ENCODE measurements at regions not wholly inside any gene's neighbourhood (a gene's known extent, or its start where the extent isn't known, plus 50 kb on each side); places are given as distances from the start of the nearest gene placed in this dataset.

- TF ChIP-seq GATA1 (IDR thresholded peaks at IDR 0.05; ENCODE audit: low read depth, low read length) (no peak), POLR2A (IDR thresholded peaks at IDR 0.05; ENCODE audit: low read length) (no peak)
- DNase-seq = no peak
These were observed 1179.7 kb upstream of the ADGRL3 start for GRCh38 chr4:60020389-60020788.

- DNase-seq = no peak
These were observed 1166.3 kb upstream of the ADGRL3 start for GRCh38 chr4:60033826-60034225.

GRCh38 chr4:60034361-60034760, 1165.8 kb upstream of the ADGRL3 start:
- no peak for DNase-seq
- TF ChIP-seq POLR2A (IDR thresholded peaks at IDR 0.05; ENCODE audit: low read length) (no peak), GATA1 (IDR thresholded peaks at IDR 0.05; ENCODE audit: low read depth, low read length) (no peak)

More at GRCh38 chr4:60033826-60034225, 1166.3 kb upstream of the ADGRL3 start:
- TF ChIP-seq POLR2A (IDR thresholded peaks at IDR 0.05; ENCODE audit: low read length) (no peak), GATA1 (IDR thresholded peaks at IDR 0.05; ENCODE audit: low read depth, low read length) (no peak)

- TF ChIP-seq GATA1 (IDR thresholded peaks at IDR 0.05; ENCODE audit: low read depth, low read length) (no peak), POLR2A (IDR thresholded peaks at IDR 0.05; ENCODE audit: low read length) (no peak)
- no peak for DNase-seq
These were observed 1160.2 kb upstream of the ADGRL3 start for GRCh38 chr4:60039908-60040307.

GRCh38 chr4:60042231-60042652, 1157.9 kb upstream of the ADGRL3 start:
- TF ChIP-seq POLR2A (IDR thresholded peaks at IDR 0.05; ENCODE audit: low read length) (no peak), GATA1 (IDR thresholded peaks at IDR 0.05; ENCODE audit: low read depth, low read length) (no peak)
- no peak for DNase-seq

GRCh38 chr4:60042941-60043340, 1157.2 kb upstream of the ADGRL3 start:
- TF ChIP-seq GATA1 (IDR thresholded peaks at IDR 0.05; ENCODE audit: low read depth, low read length) (no peak), POLR2A (IDR thresholded peaks at IDR 0.05; ENCODE audit: low read length) (no peak)
- no peak for DNase-seq

- DNase-seq = no peak
These were observed 1121.1 kb upstream of the ADGRL3 start for GRCh38 chr4:60078984-60079383.

GRCh38 chr4:60081839-60082238, 1118.3 kb upstream of the ADGRL3 start:
- DNase-seq = no peak

More at GRCh38 chr4:60078984-60079383, 1121.1 kb upstream of the ADGRL3 start:
- TF ChIP-seq POLR2A (IDR thresholded peaks at IDR 0.05; ENCODE audit: low read length) = no peak
- TF ChIP-seq GATA1 (IDR thresholded peaks at IDR 0.05; ENCODE audit: low read depth, low read length) = no peak

GRCh38 chr4:60088807-60089486, 1111.2 kb upstream of the ADGRL3 start:
- DNase-seq = no peak
- TF ChIP-seq GATA1 (IDR thresholded peaks at IDR 0.05; ENCODE audit: low read depth, low read length) (no peak), POLR2A (IDR thresholded peaks at IDR 0.05; ENCODE audit: low read length) (no peak)

More at GRCh38 chr4:60081839-60082238, 1118.3 kb upstream of the ADGRL3 start:
- TF ChIP-seq POLR2A (IDR thresholded peaks at IDR 0.05; ENCODE audit: low read length) (no peak), GATA1 (IDR thresholded peaks at IDR 0.05; ENCODE audit: low read depth, low read length) (no peak)

- no peak for DNase-seq
- no peak for TF ChIP-seq GATA1 (IDR thresholded peaks at IDR 0.05; ENCODE audit: low read depth, low read length)
- TF ChIP-seq POLR2A (IDR thresholded peaks at IDR 0.05; ENCODE audit: low read length) = no peak
These were observed 1110.4 kb upstream of the ADGRL3 start for GRCh38 chr4:60089546-60090273.

GRCh38 chr4:60096676-60097075, 1103.5 kb upstream of the ADGRL3 start:
- no peak for DNase-seq
- no peak for TF ChIP-seq GATA1 (IDR thresholded peaks at IDR 0.05; ENCODE audit: low read depth, low read length)
- no peak for TF ChIP-seq POLR2A (IDR thresholded peaks at IDR 0.05; ENCODE audit: low read length)

GRCh38 chr4:60116592-60116991, 1083.5 kb upstream of the ADGRL3 start:
- TF ChIP-seq POLR2A (IDR thresholded peaks at IDR 0.05; ENCODE audit: low read length) (no peak), GATA1 (IDR thresholded peaks at IDR 0.05; ENCODE audit: low read depth, low read length) (no peak)
- no peak for DNase-seq

GRCh38 chr4:60117726-60118323, 1082.3 kb upstream of the ADGRL3 start:
- TF ChIP-seq POLR2A (IDR thresholded peaks at IDR 0.05; ENCODE audit: low read length) (no peak), GATA1 (IDR thresholded peaks at IDR 0.05; ENCODE audit: low read depth, low read length) (no peak)

GRCh38 chr4:60122820-60123219, 1077.3 kb upstream of the ADGRL3 start:
- DNase-seq = no peak
- TF ChIP-seq GATA1 (IDR thresholded peaks at IDR 0.05; ENCODE audit: low read depth, low read length) = no peak
- no peak for TF ChIP-seq POLR2A (IDR thresholded peaks at IDR 0.05; ENCODE audit: low read length)

More at GRCh38 chr4:60117726-60118323, 1082.3 kb upstream of the ADGRL3 start:
- no peak for DNase-seq

All from erythroblast (primary cell).